ENCODE measurements at regions not wholly inside any gene's neighbourhood (a gene's known extent, or its start where the extent isn't known, plus 50 kb on each side); places are given as distances from the start of the nearest gene placed in this dataset.

GRCh38 chr9:129357773-129358245, 179.7 kb upstream of the IER5L start:
- H3K4me1 ChIP-seq (ENCODE audit: control insufficient read depth, insufficient read depth, low read length, poor library complexity, severe bottlenecking), result no peaks in the 10 kb centered on the region
- no peak overlapping the region for H3K27ac ChIP-seq (ENCODE audit: insufficient read depth, low read length, poor library complexity, severe bottlenecking)
- peaks cover 2 to 4% of the 10 kb centered on the region in 2 experiments for H3K9me3 ChIP-seq (ENCODE audit: control insufficient read depth in 2 of 2, low read length in 2 of 2)
- no peaks in the 10 kb centered on the region for H3K36me3 Mint-ChIP-seq
- DNase-seq (no peak), ATAC-seq (ENCODE audit: low read depth in 2 of 2) (no peak)
- H3K27ac Mint-ChIP-seq, result no peak overlapping the region
- H3K36me3 ChIP-seq (ENCODE audit: control insufficient read depth, insufficient read depth, low read length), result no peaks in the 10 kb centered on the region
- H3K9me3 Mint-ChIP-seq, result peaks cover 0 to 9% (median 4%) of the 10 kb centered on the region in 7 donors
- no peak overlapping the region for H3K4me3 ChIP-seq (ENCODE audit: low read depth, low read length)
- no peaks in the 10 kb centered on the region for H3K27me3 ChIP-seq (ENCODE audit: control insufficient read depth, insufficient read depth, low read length)
- no peak overlapping the region for H3K4me3 Mint-ChIP-seq
- no peaks in the 10 kb centered on the region for H3K27me3 Mint-ChIP-seq
- peaks cover 0 to 2% (median under 1%) of the 10 kb centered on the region in 4 donors for H3K4me1 Mint-ChIP-seq

- peaks cover 2 to 4% of the 10 kb centered on the region in 2 experiments for H3K9me3 ChIP-seq (ENCODE audit: control insufficient read depth in 2 of 2, low read length in 2 of 2)
- Mint-ChIP-seq H3K27ac (no peak overlapping the region), H3K27me3 (no peaks in the 10 kb centered on the region), H3K36me3 (no peaks in the 10 kb centered on the region), H3K9me3 (peaks cover 0 to 9% (median 2%) of the 10 kb centered on the region in 7 donors), H3K4me1 (peaks cover 0 to 2% (median under 1%) of the 10 kb centered on the region in 4 donors), H3K4me3 (no peak overlapping the region)
- no peaks in the 10 kb centered on the region for H3K36me3 ChIP-seq (ENCODE audit: control insufficient read depth, insufficient read depth, low read length)
- H3K4me3 ChIP-seq (ENCODE audit: low read depth, low read length), result no peak overlapping the region
- no peak for DNase-seq
- ATAC-seq (ENCODE audit: low read depth in 2 of 2), result no peak
- no peaks in the 10 kb centered on the region for H3K27me3 ChIP-seq (ENCODE audit: control insufficient read depth, insufficient read depth, low read length)
- H3K4me1 ChIP-seq (ENCODE audit: control insufficient read depth, insufficient read depth, low read length, poor library complexity, severe bottlenecking), result peaks cover 6% of the 10 kb centered on the region
- no peak overlapping the region for H3K27ac ChIP-seq (ENCODE audit: insufficient read depth, low read length, poor library complexity, severe bottlenecking)
These were observed 179.1 kb upstream of the IER5L start for GRCh38 chr9:129356871-129357772.

GRCh38 chr9:129355631-129356030, 177.6 kb upstream of the IER5L start:
- Mint-ChIP-seq H3K4me1 (peaks cover 0 to 5% (median 0%) of the 10 kb centered on the region in 4 donors), H3K27ac (no peak overlapping the region), H3K4me3 (no peak overlapping the region), H3K27me3 (peaks cover 11% of the 10 kb centered on the region), H3K36me3 (no peaks in the 10 kb centered on the region), H3K9me3 (peaks cover 0 to 9% (median 2%) of the 10 kb centered on the region in 7 donors)
- peaks cover 2 to 4% of the 10 kb centered on the region in 2 experiments for H3K9me3 ChIP-seq (ENCODE audit: control insufficient read depth in 2 of 2, low read length in 2 of 2)
- no peaks in the 10 kb centered on the region for H3K27me3 ChIP-seq (ENCODE audit: control insufficient read depth, insufficient read depth, low read length)
- ATAC-seq (ENCODE audit: low read depth in 2 of 2), result no peak
- H3K36me3 ChIP-seq (ENCODE audit: control insufficient read depth, insufficient read depth, low read length), result no peaks in the 10 kb centered on the region
- H3K4me1 ChIP-seq (ENCODE audit: control insufficient read depth, insufficient read depth, low read length, poor library complexity, severe bottlenecking), result peaks cover 11% of the 10 kb centered on the region
- DNase-seq, result no peak
- H3K27ac ChIP-seq (ENCODE audit: insufficient read depth, low read length, poor library complexity, severe bottlenecking), result no peak overlapping the region
- no peak overlapping the region for H3K4me3 ChIP-seq (ENCODE audit: low read depth, low read length)

- H3K9me3 Mint-ChIP-seq, result peaks cover 0 to 9% (median 2%) of the 10 kb centered on the region in 7 donors
- no peaks in the 10 kb centered on the region for H3K36me3 Mint-ChIP-seq
- ATAC-seq (ENCODE audit: low read depth in 2 of 2), result no peak
- H3K4me1 ChIP-seq (ENCODE audit: control insufficient read depth, insufficient read depth, low read length, poor library complexity, severe bottlenecking), result peaks cover 11% of the 10 kb centered on the region
- H3K27ac Mint-ChIP-seq, result no peak overlapping the region
- peaks cover 2 to 4% of the 10 kb centered on the region in 2 experiments for H3K9me3 ChIP-seq (ENCODE audit: control insufficient read depth in 2 of 2, low read length in 2 of 2)
- no peak overlapping the region for H3K27ac ChIP-seq (ENCODE audit: insufficient read depth, low read length, poor library complexity, severe bottlenecking)
- H3K4me1 Mint-ChIP-seq, result peaks cover 0 to 5% (median 0%) of the 10 kb centered on the region in 4 donors
- H3K4me3 ChIP-seq (ENCODE audit: low read depth, low read length), result no peak overlapping the region
- DNase-seq, result no peak
- H3K27me3 ChIP-seq (ENCODE audit: control insufficient read depth, insufficient read depth, low read length), result no peaks in the 10 kb centered on the region
- H3K36me3 ChIP-seq (ENCODE audit: control insufficient read depth, insufficient read depth, low read length), result no peaks in the 10 kb centered on the region
- peaks cover 21% of the 10 kb centered on the region for H3K27me3 Mint-ChIP-seq
- peak overlapping the region in 1 of 4 donors; percentile 19 for H3K4me3 Mint-ChIP-seq
These were observed 176.4 kb upstream of the IER5L start for GRCh38 chr9:129354498-129354897.

- no peaks in the 10 kb centered on the region for H3K36me3 Mint-ChIP-seq
- peaks cover 11% of the 10 kb centered on the region for H3K4me1 ChIP-seq (ENCODE audit: control insufficient read depth, insufficient read depth, low read length, poor library complexity, severe bottlenecking)
- no peak overlapping the region for H3K4me3 ChIP-seq (ENCODE audit: low read depth, low read length)
- DNase-seq (no peak), ATAC-seq (ENCODE audit: low read depth in 2 of 2) (no peak)
- H3K36me3 ChIP-seq (ENCODE audit: control insufficient read depth, insufficient read depth, low read length), result no peaks in the 10 kb centered on the region
- peaks cover 0 to 6% (median 0%) of the 10 kb centered on the region in 4 donors for H3K4me1 Mint-ChIP-seq
- peak overlapping the region in 1 of 4 donors; percentile 79 for H3K4me3 Mint-ChIP-seq
- H3K27me3 Mint-ChIP-seq, result peaks cover 21% of the 10 kb centered on the region
- H3K27ac Mint-ChIP-seq, result no peak overlapping the region
- peaks cover 0 to 9% (median 2%) of the 10 kb centered on the region in 7 donors for H3K9me3 Mint-ChIP-seq
- H3K27ac ChIP-seq (ENCODE audit: insufficient read depth, low read length, poor library complexity, severe bottlenecking), result no peak overlapping the region
- H3K27me3 ChIP-seq (ENCODE audit: control insufficient read depth, insufficient read depth, low read length), result no peaks in the 10 kb centered on the region
- peaks cover 2 to 4% of the 10 kb centered on the region in 2 experiments for H3K9me3 ChIP-seq (ENCODE audit: control insufficient read depth in 2 of 2, low read length in 2 of 2)
These were observed 175.8 kb upstream of the IER5L start for GRCh38 chr9:129353697-129354336.

GRCh38 chr9:129352146-129352865, 174.2 kb upstream of the IER5L start:
- DNase-seq, result no peak
- no peak overlapping the region for H3K27ac Mint-ChIP-seq
- H3K4me3 Mint-ChIP-seq, result no peak overlapping the region

GRCh38 chr9:129351642-129352145, 173.6 kb upstream of the IER5L start:
- peaks cover 0 to 11% (median under 1%) of the 10 kb centered on the region in 4 donors for H3K4me1 Mint-ChIP-seq
- DNase-seq, result no peak
- Histone ChIP-seq H3K27me3 (ENCODE audit: control insufficient read depth, insufficient read depth, low read length) (no peaks in the 10 kb centered on the region), H3K9me3 (ENCODE audit: control insufficient read depth in 2 of 2, low read length in 2 of 2) (peaks cover 2 to 4% of the 10 kb centered on the region in 2 experiments), H3K4me1 (ENCODE audit: control insufficient read depth, insufficient read depth, low read length, poor library complexity, severe bottlenecking) (peaks cover 11% of the 10 kb centered on the region), H3K27ac (ENCODE audit: insufficient read depth, low read length, poor library complexity, severe bottlenecking) (no peak overlapping the region), H3K4me3 (ENCODE audit: low read depth, low read length) (no peak overlapping the region), H3K36me3 (ENCODE audit: control insufficient read depth, insufficient read depth, low read length) (no peaks in the 10 kb centered on the region)
- no peak overlapping the region for H3K27ac Mint-ChIP-seq
- peak overlapping the region in 2 of 4 donors; percentile 22 to 38 for H3K4me3 Mint-ChIP-seq
- H3K36me3 Mint-ChIP-seq, result no peaks in the 10 kb centered on the region
- peaks cover 26% of the 10 kb centered on the region for H3K27me3 Mint-ChIP-seq
- peaks cover 0 to 9% (median 2%) of the 10 kb centered on the region in 7 donors for H3K9me3 Mint-ChIP-seq
- ATAC-seq (ENCODE audit: low read depth in 2 of 2), result no peak

More at GRCh38 chr9:129352146-129352865, 174.2 kb upstream of the IER5L start:
- Histone ChIP-seq H3K27me3 (ENCODE audit: control insufficient read depth, insufficient read depth, low read length) (no peaks in the 10 kb centered on the region), H3K4me1 (ENCODE audit: control insufficient read depth, insufficient read depth, low read length, poor library complexity, severe bottlenecking) (peaks cover 11% of the 10 kb centered on the region), H3K27ac (ENCODE audit: insufficient read depth, low read length, poor library complexity, severe bottlenecking) (no peak overlapping the region), H3K4me3 (ENCODE audit: low read depth, low read length) (no peak overlapping the region), H3K36me3 (ENCODE audit: control insufficient read depth, insufficient read depth, low read length) (no peaks in the 10 kb centered on the region), H3K9me3 (ENCODE audit: control insufficient read depth in 2 of 2, low read length in 2 of 2) (peaks cover 2 to 4% of the 10 kb centered on the region in 2 experiments)
- H3K9me3 Mint-ChIP-seq, result peaks cover 0 to 9% (median 2%) of the 10 kb centered on the region in 7 donors
- no peak for ATAC-seq (ENCODE audit: low read depth in 2 of 2)
- H3K4me1 Mint-ChIP-seq, result peaks cover 0 to 8% (median 0%) of the 10 kb centered on the region in 4 donors
- H3K27me3 Mint-ChIP-seq, result peaks cover 26% of the 10 kb centered on the region
- H3K36me3 Mint-ChIP-seq, result no peaks in the 10 kb centered on the region
